GM18907 (cell line): ENCODE measurements at regions not wholly inside any gene's neighbourhood (a gene's known extent, or its start where the extent isn't known, plus 50 kb on each side); places are given as distances from the start of the nearest gene placed in this dataset.

Experiments used
- ATAC-seq: cut with Tn5 transposase; IDR thresholded peaks from one replicate; pipeline ENCODE4 v1.9.1; 2021; ENCODE audit warnings: mild to moderate bottlenecking, moderate library complexity; ENCODE audit not compliant: unreplicated experiment

DNA sequence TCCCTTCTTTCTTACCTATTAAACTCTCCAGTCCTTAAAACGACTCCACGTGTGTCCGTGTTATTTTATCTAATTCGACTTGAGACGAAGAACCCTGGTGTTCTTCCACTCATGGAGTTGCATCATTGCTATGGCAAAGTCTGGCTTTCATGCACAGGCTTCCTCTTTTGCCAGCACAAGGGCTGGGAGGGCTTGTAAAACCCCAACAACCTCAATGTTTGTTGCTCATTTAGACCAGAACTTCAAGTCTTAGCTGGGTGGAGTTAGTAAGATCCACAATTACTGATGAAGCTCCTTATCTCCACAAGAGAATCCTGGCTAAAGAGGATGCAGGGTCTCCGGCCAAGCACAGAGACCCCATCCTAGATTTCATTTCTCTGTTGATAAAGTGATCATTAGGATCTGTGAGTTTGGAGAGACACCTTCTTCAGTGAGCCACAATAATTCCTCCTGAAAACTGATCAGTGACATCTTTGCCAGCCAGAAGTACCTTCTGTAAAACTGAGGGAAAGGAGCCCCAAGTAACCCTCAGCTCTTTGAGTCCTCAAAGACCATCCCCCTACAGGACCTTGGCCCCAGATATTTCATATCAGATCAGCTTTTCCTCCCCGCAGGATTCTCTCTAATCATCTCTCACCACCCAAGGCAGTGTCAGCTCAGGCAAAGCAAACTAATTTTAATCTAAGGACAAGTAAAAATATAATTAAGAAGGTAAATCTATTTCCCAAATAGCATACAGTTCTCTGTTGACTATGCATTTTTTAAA lies 514.6 kb downstream of the FUT8 start:
- ATAC-seq = no peak

DNA sequence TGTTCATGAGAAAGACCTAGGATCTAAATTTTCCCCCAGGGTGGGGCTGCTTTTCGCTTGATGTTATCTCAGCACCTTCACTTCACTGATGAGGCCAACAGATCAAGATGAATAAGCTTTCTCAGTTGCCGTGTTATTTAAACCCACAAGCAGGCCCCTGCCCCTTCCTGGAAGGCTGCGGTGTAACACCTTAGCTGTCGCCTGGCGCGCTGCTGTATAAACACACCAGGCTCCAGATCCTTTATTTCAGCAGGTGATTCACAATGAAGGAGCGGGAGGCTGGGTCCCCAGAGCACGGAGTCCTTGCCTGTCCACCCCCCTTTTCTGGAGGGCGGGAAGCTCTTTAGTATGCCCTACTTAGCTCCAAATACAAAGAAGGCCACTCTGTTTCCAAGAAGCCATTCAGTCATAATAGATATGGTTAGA lies 515.4 kb downstream of the FUT8 start:
- ATAC-seq = no peak

- ATAC-seq = no peak
Observed at GRCh38 chr14:65928995-65929394, 516.5 kb downstream of the FUT8 start.

GRCh38 chr14:65933400-65934069 lies 521.0 kb downstream of the FUT8 start:
- ATAC-seq = no peak

DNA sequence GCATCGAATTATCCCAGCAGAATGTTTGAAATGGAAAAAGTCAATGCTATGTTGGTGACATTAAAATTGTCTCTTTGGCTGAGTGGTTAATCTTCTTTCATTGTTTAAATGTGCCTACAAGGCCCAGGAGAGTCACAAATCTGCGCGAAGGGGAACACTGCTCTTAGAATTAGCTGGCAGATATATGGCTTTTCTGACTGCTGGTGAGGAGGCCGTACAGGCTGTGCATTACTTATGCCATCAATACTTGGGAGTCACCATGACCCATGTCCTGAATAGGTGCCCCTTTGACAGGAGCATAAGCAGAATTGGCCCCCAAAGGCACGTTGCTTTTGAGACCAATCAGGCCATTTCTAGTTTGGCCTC lies 521.5 kb downstream of the FUT8 start:
- no peak for ATAC-seq

- no peak for ATAC-seq
Observed at GRCh38 chr14:65936342-65936975, 523.9 kb downstream of the FUT8 start.

DNA sequence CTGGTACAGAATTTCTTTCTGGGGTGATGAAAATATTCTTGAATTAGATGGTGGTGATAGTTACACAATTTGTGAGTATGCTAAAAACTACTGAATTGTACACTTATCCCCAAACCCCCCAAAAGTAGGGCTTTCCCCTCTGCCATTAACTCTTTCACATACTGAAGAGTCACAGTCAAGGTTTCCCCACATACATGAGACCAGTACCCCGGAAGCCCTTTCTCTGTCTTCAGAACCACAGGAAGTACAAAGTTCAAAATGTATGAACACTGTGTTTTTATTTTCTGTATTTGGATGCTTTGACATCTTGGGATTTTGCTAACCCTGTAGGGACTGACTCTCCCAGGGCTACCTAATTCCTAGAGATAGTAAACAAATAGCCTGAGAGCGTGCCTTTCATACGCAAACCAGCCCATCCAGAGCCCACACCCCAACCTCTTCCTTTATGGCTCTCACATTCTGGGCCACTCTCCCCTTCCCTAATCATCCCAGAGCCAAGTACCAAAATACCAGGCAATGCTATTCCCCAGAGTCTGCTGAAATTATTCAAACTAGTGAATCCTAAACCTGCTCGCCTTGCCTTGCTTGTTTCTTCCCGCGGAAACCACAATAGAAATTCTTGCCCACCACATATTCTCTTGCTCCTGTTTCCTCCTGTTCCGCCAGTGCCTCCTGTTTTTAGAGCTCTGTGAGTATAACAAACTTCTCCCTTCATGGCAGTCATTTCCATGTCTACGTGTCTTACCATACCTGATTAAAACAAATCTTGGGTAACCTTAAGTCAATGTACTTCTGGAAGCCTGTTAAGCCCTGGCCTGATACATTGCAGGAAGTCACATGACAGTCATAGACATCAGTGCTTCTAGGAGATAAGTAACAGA lies 524.8 kb downstream of the FUT8 start:
- ATAC-seq = no peak

GRCh38 chr14:65937960-65938316 lies 525.4 kb downstream of the FUT8 start:
- no peak for ATAC-seq

DNA sequence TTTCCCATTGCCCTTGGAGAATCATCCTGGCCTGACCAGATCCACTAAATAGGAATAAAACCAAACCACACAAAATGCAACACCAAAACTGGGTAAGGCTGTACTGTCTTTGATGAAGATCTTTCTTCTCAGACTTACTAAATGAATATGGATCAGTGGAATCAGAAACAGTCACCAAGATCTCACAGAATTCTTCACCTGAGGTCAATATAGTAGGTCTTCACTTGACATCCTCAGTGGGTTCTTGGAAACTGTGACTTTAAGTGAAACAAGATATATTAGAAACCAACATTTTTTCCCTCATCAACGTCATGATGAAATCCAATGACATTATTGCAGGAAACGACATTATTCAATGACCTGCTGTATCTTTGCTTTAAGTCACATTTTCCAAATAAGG lies 526.2 kb downstream of the FUT8 start:
- ATAC-seq = no peak

GRCh38 chr14:65939184-65939583 lies 526.7 kb downstream of the FUT8 start:
- ATAC-seq = no peak

DNA sequence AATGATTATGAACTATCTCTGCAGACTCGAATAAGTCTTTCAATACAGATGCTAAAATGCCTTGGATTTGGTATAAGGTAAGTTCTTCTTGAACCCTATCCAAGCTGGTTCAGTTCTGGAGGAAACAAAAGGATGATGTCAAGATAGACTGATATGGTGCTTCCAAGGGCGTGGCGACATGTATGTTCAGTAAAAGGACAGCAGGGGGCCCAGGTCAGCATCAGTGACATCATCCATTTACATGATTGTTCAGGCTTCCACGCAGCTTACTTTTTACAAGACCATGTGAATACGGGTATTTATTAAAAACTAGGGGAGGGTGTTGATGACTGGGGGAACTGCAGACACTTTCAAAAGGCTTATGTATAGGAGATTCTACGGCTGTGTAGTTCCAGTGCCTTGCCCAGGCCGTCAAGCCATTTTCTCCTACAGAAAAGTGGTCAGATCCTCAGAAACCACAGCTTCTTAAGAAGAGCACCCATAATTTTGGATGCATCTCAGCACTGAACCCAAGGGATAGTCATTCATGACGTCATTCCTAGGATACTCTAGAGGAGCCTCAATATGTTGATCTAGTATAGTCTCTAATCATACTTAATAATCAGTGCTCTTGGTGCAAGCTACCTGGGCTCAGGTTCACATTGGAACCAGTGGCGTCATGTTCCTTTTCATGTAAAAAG lies 527.7 kb downstream of the FUT8 start:
- ATAC-seq = no peak

GRCh38 chr14:65941091-65941490 lies 528.6 kb downstream of the FUT8 start:
- no peak for ATAC-seq

- ATAC-seq = no peak
Observed at GRCh38 chr14:65943150-65943549, 530.6 kb downstream of the FUT8 start.

DNA sequence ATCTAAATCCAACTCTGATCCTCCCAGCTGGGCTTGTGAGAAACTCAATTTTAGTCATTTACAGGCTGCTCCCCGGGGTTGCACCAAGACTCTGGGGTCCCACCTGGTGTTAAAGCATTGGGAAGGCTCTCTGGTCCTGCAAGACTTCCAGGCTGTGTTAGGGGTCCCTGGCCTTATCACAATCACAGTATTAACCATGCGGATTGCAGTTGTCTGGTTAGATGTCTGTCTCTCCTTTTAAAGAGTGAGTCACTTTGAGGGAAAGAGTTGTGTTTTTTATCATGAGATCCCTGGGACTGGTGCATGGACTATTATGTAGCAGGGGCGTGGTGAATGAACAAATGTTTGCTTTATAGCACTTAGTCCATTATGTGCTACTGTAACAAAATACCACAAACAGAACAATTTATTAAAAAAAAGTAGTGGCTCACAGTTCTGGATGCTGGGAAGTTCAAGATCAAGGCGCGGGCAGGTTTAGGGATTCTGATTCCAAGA lies 531.4 kb downstream of the FUT8 start:
- no peak for ATAC-seq

- no peak for ATAC-seq
Observed at GRCh38 chr14:65945327-65945726, 532.8 kb downstream of the FUT8 start.

GRCh38 chr14:65946494-65946893 lies 534.0 kb downstream of the FUT8 start:
- no peak for ATAC-seq

DNA sequence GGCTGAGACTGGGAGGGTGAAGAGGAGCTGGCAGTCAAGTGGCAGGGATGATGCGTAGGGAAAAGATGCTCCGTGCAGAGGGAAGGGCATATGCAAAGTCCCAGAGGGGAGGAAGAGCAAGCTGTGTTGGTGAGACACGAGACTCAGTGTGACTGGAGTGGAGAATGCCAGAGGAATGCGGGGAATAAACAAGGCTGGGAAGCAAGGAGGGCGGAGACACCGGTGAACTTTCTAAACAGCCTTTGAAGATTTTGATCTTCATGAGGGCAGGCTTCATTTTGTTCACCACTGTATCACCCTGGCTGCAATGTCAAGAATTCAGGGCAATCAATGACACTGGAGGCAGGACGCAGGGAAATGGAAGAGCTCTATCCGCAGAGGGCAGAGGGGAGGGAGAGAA lies 535.8 kb downstream of the FUT8 start:
- no peak for ATAC-seq

DNA sequence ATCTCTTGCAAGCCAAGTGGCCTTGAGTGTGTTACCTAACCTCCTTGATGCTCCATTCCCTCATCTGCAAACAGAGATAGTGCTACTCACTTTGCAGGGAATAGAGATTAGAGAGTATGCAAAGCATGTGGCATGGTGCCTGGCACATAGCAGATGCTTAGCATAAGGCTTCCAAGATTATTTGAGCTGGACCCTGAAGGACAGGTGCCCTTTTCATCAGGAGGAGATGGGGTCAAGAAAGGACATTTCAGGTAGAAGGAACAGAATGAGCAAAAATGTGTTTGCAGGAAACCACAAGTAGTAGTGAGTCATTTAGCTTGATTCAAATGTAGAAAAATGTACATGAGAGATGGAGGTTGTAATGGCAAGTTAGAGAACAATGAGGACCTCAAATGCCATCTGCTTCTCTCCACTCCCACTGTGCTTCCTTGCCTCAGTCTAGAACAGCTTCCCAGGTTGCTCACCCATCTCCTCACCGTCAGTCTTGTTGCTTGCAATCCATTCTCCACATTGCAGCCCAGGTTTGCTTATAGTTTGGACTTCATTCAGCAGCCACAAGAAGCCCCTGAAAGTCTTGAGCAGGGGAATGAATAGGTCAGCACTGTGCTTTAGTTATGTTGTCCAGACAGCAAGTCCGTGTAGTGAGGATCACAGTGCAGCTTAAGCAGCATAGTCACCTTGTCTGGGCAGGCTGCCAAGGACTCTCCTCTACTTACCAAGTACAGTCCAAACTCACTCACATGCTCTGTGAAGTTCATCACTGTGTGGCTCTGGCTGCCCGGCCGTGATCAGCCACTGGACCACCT lies 536.3 kb upstream of the CCDC196 start:
- peak; percentile 70 for ATAC-seq

GRCh38 chr14:65954942-65955341 lies 531.2 kb upstream of the CCDC196 start:
- no peak for ATAC-seq
